Subcutaneous abdominal adipose tissue (tissue), 5 donors: ENCODE measurements at regions not wholly inside any gene's neighbourhood (a gene's known extent, or its start where the extent isn't known, plus 50 kb on each side); places are given as distances from the start of the nearest gene placed in this dataset.

Experiments used
- H3K27ac ChIP-seq: one replicate; pipeline ENCODE4 v1.7.0; 2013; ENCODE audit warnings: low read depth, mild to moderate bottlenecking, inconsistent platforms, low read length, moderate library complexity
- H3K27me3 ChIP-seq, 5 donors: one replicate each; pipeline ENCODE4 v1.7.0; 2013; ENCODE audit warnings: low read length in 5 of 5, inconsistent platforms in 1 of 5; ENCODE audit not compliant: control insufficient read depth in 5 of 5, insufficient read depth in 4 of 5
- H3K36me3 ChIP-seq, 5 donors: one replicate each; pipeline ENCODE4 v1.7.0; 2013; ENCODE audit warnings: low read length in 5 of 5; ENCODE audit not compliant: control insufficient read depth in 5 of 5, insufficient read depth in 5 of 5
- H3K4me1 ChIP-seq, 5 donors: one replicate each; pipeline ENCODE4 v1.7.0; 2013; ENCODE audit warnings: low read length in 5 of 5, mild to moderate bottlenecking in 3 of 5, moderate library complexity in 1 of 5; ENCODE audit not compliant: control insufficient read depth in 5 of 5, insufficient read depth in 5 of 5
- H3K4me3 ChIP-seq, 5 donors: one replicate each; pipeline ENCODE4 v1.7.0; 2013; ENCODE audit warnings: low read length in 5 of 5, low read depth in 1 of 5
- H3K9ac ChIP-seq, 5 donors: one replicate each; pipeline ENCODE4 v1.7.0; 2013; ENCODE audit warnings: low read length in 5 of 5, mild to moderate bottlenecking in 4 of 5, moderate library complexity in 3 of 5
- H3K9me3 ChIP-seq, 5 donors: one replicate each; pipeline ENCODE4 v1.7.0; 2013; ENCODE audit warnings: low read length in 5 of 5; ENCODE audit not compliant: control insufficient read depth in 5 of 5
- donor health status: healthy.
- donor health status: healthy.
- donor health status: healthy.
- donor health status: healthy.
- donor health status: healthy.

DNA sequence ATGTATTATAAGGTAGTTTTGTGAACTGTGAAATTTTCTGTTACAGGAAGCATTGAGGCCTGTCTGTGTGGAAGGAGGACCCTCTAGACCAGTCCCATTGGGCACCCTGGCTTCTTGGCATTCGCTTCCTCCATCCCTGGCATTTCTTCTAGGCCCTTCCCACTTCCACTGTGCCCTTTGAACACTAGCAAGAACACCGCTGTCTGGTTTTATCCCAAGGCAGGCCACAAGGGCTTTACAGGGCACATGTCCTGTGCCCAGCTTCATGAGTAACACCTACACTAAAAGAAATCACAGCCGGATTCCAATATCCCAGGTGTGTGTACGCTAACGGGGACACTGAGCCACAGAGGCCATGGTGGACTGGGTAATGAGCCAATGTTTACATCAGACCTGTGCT lies 99.8 kb downstream of the ADRB2 start:
- Histone ChIP-seq H3K36me3 (no peaks in the 10 kb centered on the region), H3K27me3 (no peaks in the 10 kb centered on the region), H3K4me3 (no peak overlapping the region), H3K9ac (no peak overlapping the region), H3K4me1 (peaks cover 0 to 52% (median 8%) of the 10 kb centered on the region in 5 donors), H3K9me3 (no peaks in the 10 kb centered on the region), H3K27ac (no peak overlapping the region)

DNA sequence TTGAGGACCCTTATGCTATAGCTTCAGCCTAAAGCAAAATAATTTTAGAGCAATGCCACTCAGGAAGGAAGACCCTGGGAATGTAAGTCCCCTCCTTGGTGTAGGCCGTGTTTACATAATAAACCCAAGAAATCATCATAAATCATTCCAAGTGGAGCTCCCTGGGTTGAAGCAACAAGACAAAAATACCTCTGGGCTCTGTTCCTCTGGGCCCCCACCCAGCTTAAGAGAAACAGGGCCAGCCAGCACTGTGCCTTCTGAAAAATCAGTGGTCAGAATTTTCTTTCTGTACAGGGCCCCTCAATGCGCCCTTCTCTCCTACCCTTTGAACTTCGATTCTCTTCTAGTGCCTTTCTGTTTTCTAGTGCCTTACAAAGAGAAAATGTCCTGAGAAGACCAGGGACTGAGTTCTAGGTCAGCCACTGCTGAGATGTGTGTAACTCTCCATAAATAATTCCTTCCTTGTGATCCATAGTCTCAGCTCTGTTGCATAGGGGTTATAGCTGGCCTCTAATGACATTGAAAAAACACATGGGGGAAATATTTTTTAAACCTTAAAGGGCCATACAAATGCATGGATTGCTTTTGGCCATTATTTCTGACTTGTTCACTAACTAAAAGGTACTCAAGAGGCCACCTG lies 101.0 kb downstream of the ADRB2 start:
- H3K27me3 ChIP-seq: no peaks in the 10 kb centered on the region

DNA sequence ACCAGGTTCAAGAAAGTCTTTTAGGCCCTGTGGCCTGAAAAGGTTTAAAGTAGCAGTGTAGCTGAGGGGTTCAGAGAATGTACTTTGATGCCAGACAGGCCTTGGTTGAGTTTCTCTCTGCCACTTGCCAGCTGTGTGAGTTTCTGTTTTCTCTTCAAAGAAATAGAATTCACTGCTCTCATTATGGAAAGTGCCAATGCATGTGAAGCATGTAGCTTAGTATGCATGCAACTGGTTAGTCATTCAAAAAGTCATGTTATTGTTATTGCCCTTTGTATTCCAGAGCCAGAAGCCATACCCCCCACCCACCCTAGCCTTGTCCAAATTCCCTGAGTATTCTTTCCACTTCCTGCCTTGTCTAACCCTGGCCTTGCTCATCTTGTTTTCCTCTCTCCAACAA lies 101.7 kb downstream of the ADRB2 start:
- Histone ChIP-seq H3K27me3 (no peaks in the 10 kb centered on the region), H3K27ac (no peak overlapping the region), H3K36me3 (no peaks in the 10 kb centered on the region), H3K4me1 (peaks cover 0 to 58% (median 3%) of the 10 kb centered on the region in 5 donors), H3K4me3 (no peak overlapping the region), H3K9me3 (no peaks in the 10 kb centered on the region), H3K9ac (no peak overlapping the region)

More for the DNA sequence above, 101.0 kb downstream of the ADRB2 start:
- Histone ChIP-seq H3K9me3 (no peaks in the 10 kb centered on the region), H3K4me1 (peaks cover 0 to 58% (median 8%) of the 10 kb centered on the region in 5 donors), H3K4me3 (no peak overlapping the region), H3K9ac (no peak overlapping the region), H3K27ac (no peak overlapping the region), H3K36me3 (no peaks in the 10 kb centered on the region)

DNA sequence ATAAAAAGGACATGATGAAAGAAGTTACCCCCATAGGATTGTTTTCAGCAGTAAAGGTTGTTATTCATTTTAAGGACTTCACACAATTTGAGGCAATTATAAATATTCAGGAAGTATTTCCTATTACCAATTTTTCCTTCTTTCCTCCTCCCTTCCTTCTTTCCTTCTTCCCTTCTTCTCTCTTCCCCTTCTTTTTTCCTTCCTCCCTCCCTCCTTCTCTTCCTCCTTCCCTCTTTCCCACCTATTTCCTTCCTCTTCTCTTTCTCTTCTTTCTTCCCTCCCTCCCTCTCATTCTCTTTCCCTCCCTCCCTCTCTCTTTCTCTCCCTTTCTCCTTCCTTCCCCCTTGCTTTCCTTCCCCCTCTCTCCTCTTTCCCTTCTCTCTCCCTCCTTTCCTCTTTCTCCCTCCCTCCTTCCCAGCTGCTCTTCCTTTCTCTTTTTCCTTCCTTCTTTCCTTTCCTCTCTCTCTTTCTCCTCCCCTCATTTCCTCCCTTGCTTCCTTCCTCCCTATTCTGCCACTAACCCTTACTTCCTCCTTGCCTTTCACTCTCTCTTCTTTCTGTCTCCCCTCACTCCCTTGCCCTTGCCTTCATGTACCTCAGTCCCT lies 105.1 kb downstream of the ADRB2 start:
- no peak overlapping the region for H3K9ac ChIP-seq

DNA sequence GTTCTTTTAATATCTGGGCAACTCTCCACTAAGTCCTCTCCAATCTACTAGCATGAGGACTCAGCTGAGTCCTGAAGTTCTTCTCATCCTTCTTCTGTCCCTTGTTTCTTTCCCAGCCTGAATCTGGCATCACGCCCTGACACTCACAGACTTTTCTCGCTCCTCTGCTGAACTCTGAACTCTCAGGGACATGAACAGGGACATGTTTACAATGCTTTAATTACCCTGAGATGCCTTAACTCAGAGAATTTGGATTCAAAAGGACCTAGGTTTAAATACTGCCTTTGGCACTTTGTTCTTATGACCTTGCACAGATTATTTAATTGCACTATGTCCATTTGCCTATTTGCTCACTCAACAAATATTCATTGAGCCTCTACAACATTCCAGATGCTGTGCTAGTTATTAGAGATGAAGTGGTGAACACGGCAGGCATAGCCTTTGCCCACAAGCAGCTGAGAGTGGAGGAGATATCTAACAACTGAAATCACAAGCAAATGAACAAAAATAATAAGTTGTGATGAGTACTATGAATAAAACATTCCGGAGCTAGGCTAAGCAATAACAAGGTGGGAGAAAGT lies 106.0 kb downstream of the ADRB2 start:
- Histone ChIP-seq H3K9me3 (no peaks in the 10 kb centered on the region), H3K4me1 (peaks cover 0 to 54% (median 4%) of the 10 kb centered on the region in 5 donors), H3K9ac (no peak overlapping the region), H3K4me3 (no peak overlapping the region), H3K36me3 (no peaks in the 10 kb centered on the region), H3K27me3 (no peaks in the 10 kb centered on the region), H3K27ac (no peak overlapping the region)

More for the DNA sequence above, 105.1 kb downstream of the ADRB2 start:
- H3K4me1 ChIP-seq: peaks cover 0 to 52% (median 4%) of the 10 kb centered on the region in 5 donors
- H3K36me3 ChIP-seq: no peaks in the 10 kb centered on the region
- H3K9me3 ChIP-seq: no peaks in the 10 kb centered on the region
- no peak overlapping the region for H3K27ac ChIP-seq
- no peaks in the 10 kb centered on the region for H3K27me3 ChIP-seq
- no peak overlapping the region for H3K4me3 ChIP-seq

DNA sequence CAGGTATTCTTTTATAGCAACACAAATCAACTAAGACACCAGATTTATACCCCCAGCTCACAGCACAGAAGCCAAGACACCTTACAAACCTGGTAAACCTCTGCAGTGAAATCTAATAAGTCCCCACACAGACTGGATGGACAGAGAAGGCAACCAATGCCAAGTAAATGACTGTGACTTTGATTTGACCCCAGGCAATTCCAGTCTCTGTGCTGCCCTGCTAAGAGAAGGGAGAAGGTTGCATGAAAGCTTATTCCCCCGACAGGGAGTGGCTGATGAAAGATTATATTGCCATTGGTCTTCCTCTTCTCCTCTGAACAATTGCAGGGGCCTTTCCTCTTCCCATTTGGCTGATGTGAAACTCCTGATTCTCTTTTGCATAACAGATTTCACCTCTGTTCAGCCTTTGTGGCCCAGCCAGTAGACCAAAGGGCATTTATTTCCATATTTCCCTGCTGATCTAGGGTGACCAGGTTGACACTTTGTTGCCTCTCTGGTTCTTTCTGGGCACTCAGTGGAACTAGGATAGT lies 107.6 kb downstream of the ADRB2 start:
- Histone ChIP-seq H3K9me3 (no peaks in the 10 kb centered on the region), H3K9ac (no peak overlapping the region), H3K27ac (peak overlapping the region; percentile 34), H3K36me3 (no peaks in the 10 kb centered on the region), H3K4me1 (peaks cover 0 to 45% (median 4%) of the 10 kb centered on the region in 5 donors), H3K27me3 (no peaks in the 10 kb centered on the region), H3K4me3 (no peak overlapping the region)

DNA sequence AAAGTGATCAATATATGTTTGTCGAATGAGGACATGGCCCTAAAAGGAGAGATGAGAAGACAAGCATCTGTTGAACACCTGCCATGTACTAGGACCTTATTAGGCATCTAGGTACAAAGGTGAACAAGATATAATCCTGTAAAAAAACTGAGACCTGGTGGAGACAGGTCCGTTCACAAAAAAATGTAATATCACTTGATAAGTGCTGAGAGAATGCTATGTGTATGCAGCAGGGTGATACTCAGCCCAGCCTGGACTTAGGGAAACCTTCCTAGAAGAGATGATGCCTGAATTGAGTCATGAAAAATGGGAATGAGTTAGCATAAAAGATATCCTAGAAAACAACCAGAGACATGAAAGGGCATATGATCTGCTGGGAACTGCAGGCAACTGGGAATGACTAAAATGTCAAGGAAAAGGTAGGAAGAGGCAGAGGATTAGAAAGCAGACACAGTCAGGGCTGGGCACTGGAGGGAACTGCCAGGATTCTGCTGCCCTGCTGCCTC lies 108.5 kb downstream of the ADRB2 start:
- Histone ChIP-seq H3K9me3 (no peaks in the 10 kb centered on the region), H3K4me1 (peaks cover 0 to 45% (median 4%) of the 10 kb centered on the region in 5 donors), H3K4me3 (no peak overlapping the region), H3K27me3 (no peaks in the 10 kb centered on the region), H3K36me3 (no peaks in the 10 kb centered on the region), H3K27ac (no peak overlapping the region), H3K9ac (no peak overlapping the region)

DNA sequence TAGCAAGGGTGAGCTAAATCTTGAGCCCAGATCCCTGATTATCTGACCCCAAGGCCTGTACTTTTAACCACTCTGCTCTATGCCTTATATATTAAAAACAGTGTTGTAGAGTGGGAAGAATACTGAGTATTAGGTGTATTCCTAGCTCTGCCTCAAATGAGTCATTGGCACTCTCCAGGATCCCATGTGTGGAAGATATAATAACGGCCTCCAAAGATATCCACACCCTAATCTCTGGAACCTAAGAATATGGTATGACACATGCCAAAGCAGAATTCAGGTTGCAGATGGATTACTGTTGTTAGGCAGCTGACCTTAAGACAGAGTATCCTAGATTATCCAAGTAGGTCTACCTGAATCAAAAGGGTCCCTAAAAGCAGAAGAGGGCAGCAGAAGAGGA lies 110.8 kb downstream of the ADRB2 start:
- Histone ChIP-seq H3K9me3 (no peaks in the 10 kb centered on the region), H3K36me3 (no peaks in the 10 kb centered on the region), H3K4me3 (no peak overlapping the region), H3K4me1 (peaks cover 0 to 50% (median 4%) of the 10 kb centered on the region in 5 donors), H3K27me3 (no peaks in the 10 kb centered on the region), H3K27ac (no peak overlapping the region), H3K9ac (no peak overlapping the region)

DNA sequence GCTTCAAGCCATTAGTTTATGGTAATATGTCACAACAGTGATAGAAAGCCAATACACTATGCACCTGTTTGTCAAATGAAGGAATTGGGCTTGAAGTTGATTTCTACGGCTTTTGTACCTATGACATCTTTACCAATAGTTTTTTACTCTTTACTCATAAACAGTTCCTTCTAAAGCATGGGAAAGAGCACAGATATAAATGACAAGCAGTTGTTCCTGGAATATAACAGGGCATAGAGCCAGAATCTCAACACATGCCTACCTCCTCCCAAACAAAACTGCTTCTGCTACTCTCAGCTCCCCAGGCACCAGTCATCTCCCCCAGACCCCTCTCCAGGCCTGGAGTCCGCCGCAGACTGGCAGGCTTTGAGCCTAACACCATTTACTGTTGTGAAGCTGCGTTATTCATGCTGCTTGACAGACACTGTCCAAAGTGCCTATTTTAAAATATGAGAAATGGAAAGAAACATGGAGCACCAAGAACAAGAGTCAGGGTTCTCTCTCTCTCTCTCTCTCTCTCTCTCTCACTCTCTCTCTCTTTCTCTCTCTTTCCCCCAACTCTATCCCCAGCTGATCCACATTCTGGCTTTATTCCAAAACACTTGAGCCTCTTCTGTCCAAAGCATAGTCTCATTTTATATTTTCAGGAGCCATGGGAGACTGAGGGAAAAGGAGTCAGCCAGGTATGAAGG lies 111.6 kb downstream of the ADRB2 start:
- no peaks in the 10 kb centered on the region for H3K27me3 ChIP-seq
- H3K4me3 ChIP-seq: no peak overlapping the region
- no peaks in the 10 kb centered on the region for H3K36me3 ChIP-seq
- H3K4me1 ChIP-seq: peaks cover 0 to 43% (median 4%) of the 10 kb centered on the region in 5 donors
- H3K9me3 ChIP-seq: no peaks in the 10 kb centered on the region
- H3K27ac ChIP-seq: no peak overlapping the region
- H3K9ac ChIP-seq: no peak overlapping the region
